GM21786 (cell line): ENCODE measurements at regions not wholly inside any gene's neighbourhood (a gene's known extent, or its start where the extent isn't known, plus 50 kb on each side); places are given as distances from the start of the nearest gene placed in this dataset.
"Not testable (repeated sequence)": the region's sequence is repeated elsewhere in the genome, so short reads cannot be mapped to it uniquely, and the experiment has no call there.

Experiments used
- ATAC-seq: cut with Tn5 transposase; IDR thresholded peaks from one replicate; pipeline ENCODE4 v1.9.1; 2021; ENCODE audit not compliant: unreplicated experiment

GRCh38 chr9:26129217-26129616, 451.0 kb upstream of the TUSC1 start:
- ATAC-seq = no peak

GRCh38 chr9:26125693-26126092, 447.4 kb upstream of the TUSC1 start:
- ATAC-seq = no peak

GRCh38 chr9:26116085-26116484, 437.8 kb upstream of the TUSC1 start:
- ATAC-seq = not testable (repeated sequence)

- no peak for ATAC-seq
Measured at GRCh38 chr9:26112724-26113123, 434.5 kb upstream of the TUSC1 start.

- no peak for ATAC-seq
Measured at GRCh38 chr9:26086396-26086795, 408.2 kb upstream of the TUSC1 start.

- ATAC-seq = no peak
Measured at GRCh38 chr9:26081847-26082246, 403.6 kb upstream of the TUSC1 start.

- no peak for ATAC-seq
Measured at GRCh38 chr9:26078706-26079105, 400.5 kb upstream of the TUSC1 start.

- ATAC-seq = no peak
Measured at GRCh38 chr9:26077860-26078259, 399.6 kb upstream of the TUSC1 start.

- ATAC-seq = no peak
Measured at GRCh38 chr9:26067608-26068007, 389.4 kb upstream of the TUSC1 start.

- ATAC-seq = no peak
Measured at GRCh38 chr9:26066237-26066636, 388.0 kb upstream of the TUSC1 start.

- no peak for ATAC-seq
Measured at GRCh38 chr9:26061948-26062575, 383.8 kb upstream of the TUSC1 start.

- no peak for ATAC-seq
Measured at GRCh38 chr9:26058111-26058895, 380.1 kb upstream of the TUSC1 start.

GRCh38 chr9:26057050-26057449, 378.8 kb upstream of the TUSC1 start:
- ATAC-seq = no peak

GRCh38 chr9:26054600-26055520, 376.6 kb upstream of the TUSC1 start:
- ATAC-seq = no peak

- ATAC-seq = no peak
Measured at GRCh38 chr9:26053954-26054353, 375.7 kb upstream of the TUSC1 start.

- no peak for ATAC-seq
Measured at GRCh38 chr9:26043431-26043830, 365.2 kb upstream of the TUSC1 start.

- no peak for ATAC-seq
Measured at GRCh38 chr9:26034786-26035185, 356.5 kb upstream of the TUSC1 start.

- no peak for ATAC-seq
Measured at GRCh38 chr9:26033336-26033735, 355.1 kb upstream of the TUSC1 start.

GRCh38 chr9:26026423-26027100, 348.3 kb upstream of the TUSC1 start:
- ATAC-seq = no peak

- no peak for ATAC-seq
Measured at GRCh38 chr9:26013199-26013598, 335.0 kb upstream of the TUSC1 start.

GRCh38 chr9:26012797-26013196, 334.6 kb upstream of the TUSC1 start:
- ATAC-seq = no peak
